ENCODE measurements at regions not wholly inside any gene's neighbourhood (a gene's known extent, or its start where the extent isn't known, plus 50 kb on each side); places are given as distances from the start of the nearest gene placed in this dataset.
A peak's percentile ranks its signal among the peaks of the same experiment; 100 is the strongest.
"Not testable (repeated sequence)": the region's sequence is repeated elsewhere in the genome, so short reads cannot be mapped to it uniquely, and the experiment has no call there.

GRCh38 chr12:68984796-68985573 is 52.0 kb upstream of the CPM start:
- DNase-seq (ENCODE audit: low spot score): no peak

- not testable (repeated sequence) for DNase-seq (ENCODE audit: low spot score)
These were observed 64.6 kb upstream of the CPM start for GRCh38 chr12:68997526-68997925.

GRCh38 chr12:68998041-68998440 is 65.1 kb upstream of the CPM start:
- no peak for DNase-seq (ENCODE audit: low spot score)

GRCh38 chr12:69000074-69000473 is 67.1 kb upstream of the CPM start:
- DNase-seq (ENCODE audit: low spot score): no peak

GRCh38 chr12:69000540-69001243 is 67.7 kb upstream of the CPM start:
- DNase-seq (ENCODE audit: low spot score): no peak

- DNase-seq (ENCODE audit: low spot score): no peak
These were observed 68.3 kb upstream of the CPM start for GRCh38 chr12:69001251-69001650.

- no peak for DNase-seq (ENCODE audit: low spot score)
These were observed 70.0 kb upstream of the CPM start for GRCh38 chr12:69002969-69003368.

GRCh38 chr12:69003991-69004390 is 71.0 kb upstream of the CPM start:
- DNase-seq (ENCODE audit: low spot score): no peak

- DNase-seq (ENCODE audit: low spot score): peak; percentile 44
These were observed 74.3 kb upstream of the CPM start for GRCh38 chr12:69007101-69007854.

GRCh38 chr12:69007855-69008351 is 74.9 kb upstream of the CPM start:
- DNase-seq (ENCODE audit: low spot score): peak; percentile 33

- DNase-seq (ENCODE audit: low spot score): peak; percentile 40
These were observed 75.5 kb upstream of the CPM start for GRCh38 chr12:69008520-69008919.

- no peak for DNase-seq (ENCODE audit: low spot score)
These were observed 81.1 kb upstream of the CPM start for GRCh38 chr12:69014047-69014446.

GRCh38 chr12:69015017-69015416 is 82.0 kb upstream of the CPM start:
- DNase-seq (ENCODE audit: low spot score): no peak

- DNase-seq (ENCODE audit: low spot score): no peak
These were observed 82.9 kb upstream of the CPM start for GRCh38 chr12:69015831-69016230.

GRCh38 chr12:69019082-69019481 is 86.1 kb upstream of the CPM start:
- DNase-seq (ENCODE audit: low spot score): no peak

GRCh38 chr12:69019910-69020309 is 86.9 kb upstream of the CPM start:
- no peak for DNase-seq (ENCODE audit: low spot score)

GRCh38 chr12:69022674-69023073 is 89.7 kb upstream of the CPM start:
- no peak for DNase-seq (ENCODE audit: low spot score)

- DNase-seq (ENCODE audit: low spot score): no peak
These were observed 90.9 kb upstream of the CPM start for GRCh38 chr12:69023840-69024239.

GRCh38 chr12:69024413-69024812 is 91.4 kb upstream of the CPM start:
- DNase-seq (ENCODE audit: low spot score): peak; percentile 28

- DNase-seq (ENCODE audit: low spot score): no peak
These were observed 91.9 kb upstream of the CPM start for GRCh38 chr12:69024907-69025306.

GRCh38 chr12:69026336-69026735 is 93.4 kb upstream of the CPM start:
- no peak for DNase-seq (ENCODE audit: low spot score)

GRCh38 chr12:69027411-69027881 is 94.5 kb upstream of the CPM start:
- no peak for DNase-seq (ENCODE audit: low spot score)

Measured in iPS-NIHi11 (cell line).